Dermis microvascular lymphatic vessel endothelial cell (primary cell): ENCODE measurements at regions not wholly inside any gene's neighbourhood (a gene's known extent, or its start where the extent isn't known, plus 50 kb on each side); places are given as distances from the start of the nearest gene placed in this dataset.

Experiments used
- DNase-seq, 2 donors: peaks; one replicate each; pipeline versions ENCODE4 v3.0.0 to v3.0.0-alpha.2; 2010; ENCODE audit warnings: low read depth in 2 of 2

- DNase-seq = no peak
These were observed 417.0 kb downstream of the ZNF521 start for GRCh38 chr18:24935008-24935407.

GRCh38 chr18:24935896-24936295 lies 416.1 kb downstream of the ZNF521 start:
- no peak for DNase-seq

- DNase-seq = no peak
These were observed 415.3 kb downstream of the ZNF521 start for GRCh38 chr18:24936691-24937090.

- DNase-seq = no peak
These were observed 414.2 kb downstream of the ZNF521 start for GRCh38 chr18:24937639-24938275.

GRCh38 chr18:24940416-24940815 lies 411.6 kb downstream of the ZNF521 start:
- DNase-seq = no peak

- DNase-seq = no peak
These were observed 410.6 kb downstream of the ZNF521 start for GRCh38 chr18:24941174-24941951.

GRCh38 chr18:24942144-24942543 lies 409.8 kb downstream of the ZNF521 start:
- DNase-seq = no peak

GRCh38 chr18:24947521-24948305 lies 404.3 kb downstream of the ZNF521 start:
- DNase-seq = no peak

GRCh38 chr18:24949908-24950307 lies 402.1 kb downstream of the ZNF521 start:
- DNase-seq = no peak

GRCh38 chr18:24954341-24954740 lies 397.6 kb downstream of the ZNF521 start:
- DNase-seq = no peak

- no peak for DNase-seq
These were observed 394.0 kb downstream of the ZNF521 start for GRCh38 chr18:24958001-24958400.

- DNase-seq = no peak
These were observed 392.9 kb downstream of the ZNF521 start for GRCh38 chr18:24959051-24959476.

- DNase-seq = no peak
These were observed 387.8 kb downstream of the ZNF521 start for GRCh38 chr18:24964216-24964615.

GRCh38 chr18:24968238-24968775 lies 383.7 kb downstream of the ZNF521 start:
- no peak for DNase-seq

- no peak for DNase-seq
These were observed 379.4 kb downstream of the ZNF521 start for GRCh38 chr18:24972577-24972976.

GRCh38 chr18:24974431-24974830 lies 377.5 kb downstream of the ZNF521 start:
- no peak for DNase-seq

- DNase-seq = no peak
These were observed 376.2 kb downstream of the ZNF521 start for GRCh38 chr18:24975496-24976372.

GRCh38 chr18:24976502-24976901 lies 375.5 kb downstream of the ZNF521 start:
- no peak for DNase-seq

- DNase-seq = no peak
These were observed 372.7 kb downstream of the ZNF521 start for GRCh38 chr18:24979235-24979634.

GRCh38 chr18:24982831-24983230 lies 369.1 kb downstream of the ZNF521 start:
- no peak for DNase-seq

GRCh38 chr18:24983566-24984139 lies 368.3 kb downstream of the ZNF521 start:
- DNase-seq = no peak
